GM10266 (cell line): ENCODE measurements at regions not wholly inside any gene's neighbourhood (a gene's known extent, or its start where the extent isn't known, plus 50 kb on each side); places are given as distances from the start of the nearest gene placed in this dataset.

Source experiments
- DNase-seq: peaks from one replicate; pipeline ENCODE4 v3.0.0; 2012; ENCODE audit errors: extremely low spot score
- CTCF ChIP-seq: IDR thresholded peaks from 2 replicates; pipeline ENCODE4 v1.5.1; 2012; ENCODE audit warnings: mild to moderate bottlenecking, low read depth; ENCODE audit not compliant: control insufficient read depth, insufficient read depth; ENCODE audit errors: missing control alignments

- TF ChIP-seq CTCF: no peak
- no peak for DNase-seq
Observed at GRCh38 chr3:193997228-193998122, 138.5 kb upstream of the HES1 start.

GRCh38 chr3:193998123-193998448 lies 137.9 kb upstream of the HES1 start:
- DNase-seq: no peak
- no peak for TF ChIP-seq CTCF

GRCh38 chr3:193998628-193999195 lies 137.2 kb upstream of the HES1 start:
- DNase-seq: no peak

GRCh38 chr3:194000100-194000499 lies 135.8 kb upstream of the HES1 start:
- DNase-seq: no peak
- no peak for TF ChIP-seq CTCF

More at GRCh38 chr3:193998628-193999195, 137.2 kb upstream of the HES1 start:
- no peak for TF ChIP-seq CTCF

- no peak for DNase-seq
- TF ChIP-seq CTCF: no peak
Observed at GRCh38 chr3:194000712-194001111, 135.2 kb upstream of the HES1 start.

GRCh38 chr3:194001728-194002459 lies 134.1 kb upstream of the HES1 start:
- TF ChIP-seq CTCF: no peak
- no peak for DNase-seq
